Erythroblast (primary cell): ENCODE measurements at regions not wholly inside any gene's neighbourhood (a gene's known extent, or its start where the extent isn't known, plus 50 kb on each side); places are given as distances from the start of the nearest gene placed in this dataset.

Experiments
- GATA1 ChIP-seq: IDR thresholded peaks from 2 replicates; pipeline ENCODE4 v1.6.1; 2011; ENCODE audit warnings: low read depth, mild to moderate bottlenecking, control low read depth, low read length, moderate library complexity
- POLR2A ChIP-seq: IDR thresholded peaks from 2 replicates; pipeline ENCODE4 v1.6.1; 2011; ENCODE audit warnings: mild to moderate bottlenecking, low read length

DNA sequence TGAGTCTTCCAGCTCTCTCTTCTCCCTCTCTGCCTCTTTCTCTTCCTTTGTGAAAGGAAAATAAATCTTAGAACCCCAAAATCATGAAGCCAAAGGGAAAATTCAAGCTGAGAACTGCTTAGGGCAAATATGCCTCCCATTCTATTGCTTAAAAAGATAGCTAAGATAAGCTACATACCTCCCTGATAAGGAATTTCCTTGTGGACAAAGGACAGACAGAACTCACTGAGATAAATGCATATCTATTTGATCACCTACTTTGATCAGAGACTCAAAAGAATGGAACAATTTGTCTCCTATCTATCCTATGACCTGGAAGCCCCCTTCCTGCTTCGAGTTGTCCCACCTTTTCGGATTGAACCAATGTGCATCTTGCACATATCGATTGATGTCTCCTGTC lies 220.6 kb upstream of the NMUR2 start:
- no peak for TF ChIP-seq POLR2A
- no peak for TF ChIP-seq GATA1
